Uterus (tissue), 3 donors: ENCODE measurements at regions not wholly inside any gene's neighbourhood (a gene's known extent, or its start where the extent isn't known, plus 50 kb on each side); places are given as distances from the start of the nearest gene placed in this dataset.
A peak's percentile ranks its signal among the peaks of the same experiment; 100 is the strongest.
"Not testable (repeated sequence)": the region's sequence is repeated elsewhere in the genome, so short reads cannot be mapped to it uniquely, and the experiment has no call there.

Source experiments
- DNase-seq, 2 donors: peaks; one replicate each; pipeline ENCODE4 v3.0.0-alpha.2; 2019 to 2020
- H3K27ac ChIP-seq, 2 donors: fragments of 200-600 bp; sonication (generic); 1 replicate in 1 of 2; 2 replicates in 1 of 2; pipeline ENCODE4 v1.5.1; 2016 to 2018
- H3K27me3 ChIP-seq, 2 donors: fragments of 200-600 bp; sonication (generic); one replicate each; pipeline ENCODE4 v1.5.1; 2018 to 2019; ENCODE audit warnings: control low read depth in 1 of 2
- H3K36me3 ChIP-seq, 2 donors: fragments of 200-600 bp; sonication (generic); one replicate each; pipeline ENCODE4 v1.5.1; 2019; ENCODE audit warnings: control low read depth in 1 of 2
- H3K4me1 ChIP-seq, 2 donors: fragments of 200-600 bp; sonication (generic); one replicate each; pipeline ENCODE4 v1.5.1; 2018 to 2019; ENCODE audit warnings: control low read depth in 1 of 2
- H3K4me3 ChIP-seq, 2 donors: fragments of 200-600 bp; sonication (generic); 1 replicate in 1 of 2; 2 replicates in 1 of 2; pipeline ENCODE4 v1.5.1; 2018 to 2019; ENCODE audit warnings: mild to moderate bottlenecking in 1 of 2
- H3K9me3 ChIP-seq, 2 donors: fragments of 200-600 bp; sonication (generic); one replicate each; pipeline ENCODE4 v1.5.1; 2019; ENCODE audit warnings: control low read depth in 1 of 2
- POLR2A ChIP-seq, 2 donors: fragments of 450-650 bp; IDR thresholded peaks; one replicate each; pipeline ENCODE4 v1.6.1; 2016; ENCODE audit warnings: antibody characterized with exemption in 2 of 2, mild to moderate bottlenecking in 1 of 2, moderate library complexity in 1 of 2
- intact Hi-C: fragments of 100-400 bp; cut with DNase I; formaldehyde crosslinking; loops from one replicate; pipeline ENCODE4 v1.15.1; 2023; ENCODE audit warnings: low total_unique reads
- TF ChIP-seq, protein P1 (sequence below), 4 experiments: fragments of 200-600 bp in 2 of 4; fragments of 450-650 bp in 2 of 4; sonication (generic) in 2 of 4; IDR thresholded peaks; one replicate each; pipeline ENCODE4 v1.5.1; 2016 to 2019; ENCODE audit warnings: antibody characterized with exemption in 4 of 4, mild to moderate bottlenecking in 2 of 4, moderate library complexity in 1 of 4
- donor health status: DM: yes; HTN: yes; CAD: no.

GRCh38 chr9:129553277-129553676 lies 67.6 kb downstream of the C9orf50 start:
- intact Hi-C loops: no loop called here
- no peaks in the 10 kb centered on the region for H3K27me3 ChIP-seq
- H3K4me1 ChIP-seq: peaks cover 0 to 4% of the 10 kb centered on the region in 2 donors
- H3K27ac ChIP-seq: no peak overlapping the region
- H3K36me3 ChIP-seq: no peaks in the 10 kb centered on the region
- peak in 1 of 2 donors; percentile 10 for DNase-seq
- no peaks in the 10 kb centered on the region for H3K9me3 ChIP-seq
- TF ChIP-seq, protein P1, sequence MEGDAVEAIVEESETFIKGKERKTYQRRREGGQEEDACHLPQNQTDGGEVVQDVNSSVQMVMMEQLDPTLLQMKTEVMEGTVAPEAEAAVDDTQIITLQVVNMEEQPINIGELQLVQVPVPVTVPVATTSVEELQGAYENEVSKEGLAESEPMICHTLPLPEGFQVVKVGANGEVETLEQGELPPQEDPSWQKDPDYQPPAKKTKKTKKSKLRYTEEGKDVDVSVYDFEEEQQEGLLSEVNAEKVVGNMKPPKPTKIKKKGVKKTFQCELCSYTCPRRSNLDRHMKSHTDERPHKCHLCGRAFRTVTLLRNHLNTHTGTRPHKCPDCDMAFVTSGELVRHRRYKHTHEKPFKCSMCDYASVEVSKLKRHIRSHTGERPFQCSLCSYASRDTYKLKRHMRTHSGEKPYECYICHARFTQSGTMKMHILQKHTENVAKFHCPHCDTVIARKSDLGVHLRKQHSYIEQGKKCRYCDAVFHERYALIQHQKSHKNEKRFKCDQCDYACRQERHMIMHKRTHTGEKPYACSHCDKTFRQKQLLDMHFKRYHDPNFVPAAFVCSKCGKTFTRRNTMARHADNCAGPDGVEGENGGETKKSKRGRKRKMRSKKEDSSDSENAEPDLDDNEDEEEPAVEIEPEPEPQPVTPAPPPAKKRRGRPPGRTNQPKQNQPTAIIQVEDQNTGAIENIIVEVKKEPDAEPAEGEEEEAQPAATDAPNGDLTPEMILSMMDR (IDR thresholded peaks at IDR 0.05): no peak
- no peak for TF ChIP-seq POLR2A (IDR thresholded peaks at IDR 0.05)
- H3K4me3 ChIP-seq: no peak overlapping the region

DNA sequence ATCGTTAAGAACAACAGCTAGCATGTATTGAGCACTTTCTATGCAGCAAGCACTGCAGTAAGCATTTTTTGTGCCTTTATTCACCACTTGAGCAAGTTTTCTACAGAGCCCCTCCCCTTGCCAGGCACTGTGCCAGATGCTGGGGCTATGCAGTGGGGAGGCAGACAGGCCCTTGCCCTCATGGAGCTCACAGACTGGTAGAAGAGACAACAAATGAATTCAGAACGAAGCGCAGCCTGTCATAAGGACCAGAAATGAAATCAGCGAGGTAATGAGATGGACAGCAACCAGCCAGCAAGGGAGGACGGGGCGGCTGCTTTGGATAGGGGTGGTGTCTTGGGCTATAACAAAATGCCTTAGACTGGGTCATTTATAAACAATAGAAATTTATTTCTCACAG lies 68.8 kb downstream of the C9orf50 start:
- H3K27me3 ChIP-seq: no peaks in the 10 kb centered on the region
- no peak for TF ChIP-seq POLR2A (IDR thresholded peaks at IDR 0.05)
- TF ChIP-seq, protein P1 (IDR thresholded peaks at IDR 0.05): no peak
- intact Hi-C loops: no loop called here
- peaks cover 0 to 4% of the 10 kb centered on the region in 2 donors for H3K4me1 ChIP-seq
- no peaks in the 10 kb centered on the region for H3K36me3 ChIP-seq
- H3K4me3 ChIP-seq: no peak overlapping the region
- DNase-seq: peak in 1 of 2 donors; percentile 27
- no peak overlapping the region for H3K27ac ChIP-seq
- no peaks in the 10 kb centered on the region for H3K9me3 ChIP-seq

DNA sequence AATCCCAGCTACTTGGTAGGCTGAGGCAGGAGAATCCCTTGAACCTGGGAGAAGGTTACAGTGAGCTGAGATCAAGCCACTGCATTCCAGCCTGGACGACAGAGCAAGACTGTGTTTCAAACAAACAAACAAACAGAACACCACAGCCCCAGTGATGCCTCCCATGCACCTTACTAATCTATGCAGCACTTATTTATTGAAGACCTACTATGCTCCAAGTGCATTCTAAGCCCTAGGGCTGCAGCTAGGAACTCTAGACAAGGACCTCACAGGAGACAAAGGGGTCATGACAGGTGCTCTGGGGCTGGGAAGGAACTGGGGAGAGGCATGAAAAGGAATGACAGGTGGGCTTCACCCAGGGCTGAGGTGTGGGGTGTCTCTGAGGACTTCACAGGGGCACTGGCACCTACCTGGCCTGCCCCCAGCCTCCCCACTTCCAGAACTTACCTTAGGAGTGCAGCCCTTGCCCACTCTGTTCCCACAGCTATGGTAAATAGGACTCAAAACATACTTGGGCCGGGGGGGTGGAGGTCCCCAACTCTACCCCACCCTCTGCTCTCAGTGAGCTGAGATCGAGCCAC lies 69.4 kb downstream of the C9orf50 start:
- no peaks in the 10 kb centered on the region for H3K9me3 ChIP-seq
- no peak overlapping the region for H3K4me3 ChIP-seq
- H3K27ac ChIP-seq: no peak overlapping the region
- intact Hi-C loops: no loop called here
- H3K27me3 ChIP-seq: no peaks in the 10 kb centered on the region
- H3K36me3 ChIP-seq: no peaks in the 10 kb centered on the region
- peak in 1 of 2 donors; percentile 10 for DNase-seq
- H3K4me1 ChIP-seq: peaks cover 0 to 4% of the 10 kb centered on the region in 2 donors
- TF ChIP-seq POLR2A (IDR thresholded peaks at IDR 0.05): no peak
- TF ChIP-seq, protein P1 (IDR thresholded peaks at IDR 0.05): no peak

- H3K36me3 ChIP-seq, H3K9me3 ChIP-seq, H3K27me3 ChIP-seq, intact Hi-C loops, H3K4me3 ChIP-seq, H3K4me1 ChIP-seq: not testable (repeated sequence)
- DNase-seq: peak in 1 of 2 donors; percentile 9
- peak overlapping the region in 1 of 2 donors; percentile 79 for H3K27ac ChIP-seq
Measured at GRCh38 chr9:129550977-129551376, 69.9 kb downstream of the C9orf50 start.

DNA sequence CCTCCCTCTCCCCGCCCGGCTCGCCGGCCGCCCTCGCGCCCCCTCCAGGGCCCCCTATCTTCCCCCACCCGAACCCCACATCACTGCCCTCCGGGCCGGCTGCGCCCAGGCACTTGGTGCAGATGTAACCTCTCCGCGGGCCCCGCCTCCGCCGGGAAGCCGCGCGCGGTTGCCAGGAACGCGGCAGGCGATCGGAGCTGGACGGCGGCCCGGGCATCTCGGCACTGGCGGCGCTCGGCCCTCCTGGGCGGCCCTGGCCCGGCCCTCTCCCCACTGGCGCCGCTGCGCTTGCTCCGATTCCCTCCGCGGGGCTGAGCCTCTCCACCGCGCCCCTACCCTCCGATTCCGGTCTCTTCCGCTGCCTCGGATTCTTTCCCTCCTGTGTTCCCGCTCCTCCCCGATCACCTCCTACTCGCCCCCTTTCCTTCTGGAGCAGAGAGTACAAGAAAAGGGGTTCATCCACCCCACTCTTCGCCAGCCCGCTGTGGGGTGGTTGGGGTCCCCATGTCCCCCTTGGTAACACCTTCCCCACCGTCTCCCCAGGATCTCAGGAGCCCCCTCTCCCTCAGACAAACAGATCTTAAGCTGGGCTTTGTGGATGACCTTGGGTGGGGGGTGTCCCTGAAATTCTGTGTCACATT lies 70.6 kb downstream of the C9orf50 start:
- TF ChIP-seq POLR2A (IDR thresholded peaks at IDR 0.05): no peak
- TF ChIP-seq, protein P1 (IDR thresholded peaks at IDR 0.05): no peak
- peak; percentile 76 to 89 for DNase-seq
- intact Hi-C loops: no loop called here

More for the DNA sequence above, 70.6 kb downstream of the C9orf50 start:
- Histone ChIP-seq H3K9me3 (no peaks in the 10 kb centered on the region), H3K4me1 (peaks cover 0 to 4% of the 10 kb centered on the region in 2 donors), H3K27me3 (no peaks in the 10 kb centered on the region), H3K36me3 (no peaks in the 10 kb centered on the region), H3K27ac (peak overlapping the region; percentile 61 to 79), H3K4me3 (peak overlapping the region; percentile 31 to 52)
